Activated CD8-positive, alpha-beta memory T cell treated with anti-CD3 and anti-CD28 coated beads, Interleukin-2, amount 50 U/mL, for 4 hours (primary cell): ENCODE measurements at regions not wholly inside any gene's neighbourhood (a gene's known extent, or its start where the extent isn't known, plus 50 kb on each side); places are given as distances from the start of the nearest gene placed in this dataset.

Source experiments
- DNase-seq: peaks from one replicate; pipeline ENCODE4 v3.0.0-alpha.2; 2020

- no peak for DNase-seq
These were observed 110.0 kb upstream of the ARHGAP5 start for GRCh38 chr14:31966896-31967668.

GRCh38 chr14:31967669-31967975, 109.5 kb upstream of the ARHGAP5 start:
- DNase-seq = no peak

GRCh38 chr14:31968107-31968810, 108.8 kb upstream of the ARHGAP5 start:
- DNase-seq = no peak

- DNase-seq = no peak
These were observed 108.0 kb upstream of the ARHGAP5 start for GRCh38 chr14:31968956-31969698.

GRCh38 chr14:31969699-31970240, 107.3 kb upstream of the ARHGAP5 start:
- DNase-seq = no peak

- no peak for DNase-seq
These were observed 106.4 kb upstream of the ARHGAP5 start for GRCh38 chr14:31970744-31971143.

GRCh38 chr14:31971612-31972011, 105.5 kb upstream of the ARHGAP5 start:
- no peak for DNase-seq

- DNase-seq = no peak
These were observed 100.0 kb upstream of the ARHGAP5 start for GRCh38 chr14:31977001-31977556.

GRCh38 chr14:31978423-31978822, 98.7 kb upstream of the ARHGAP5 start:
- DNase-seq = no peak

GRCh38 chr14:31982642-31983041, 94.5 kb upstream of the ARHGAP5 start:
- no peak for DNase-seq

- DNase-seq = no peak
These were observed 90.7 kb upstream of the ARHGAP5 start for GRCh38 chr14:31986405-31986804.

GRCh38 chr14:31987721-31988120, 89.4 kb upstream of the ARHGAP5 start:
- DNase-seq = no peak

- DNase-seq = no peak
These were observed 88.9 kb upstream of the ARHGAP5 start for GRCh38 chr14:31988244-31988643.

- no peak for DNase-seq
These were observed 86.8 kb upstream of the ARHGAP5 start for GRCh38 chr14:31990183-31990857.

- DNase-seq = no peak
These were observed 86.1 kb upstream of the ARHGAP5 start for GRCh38 chr14:31990926-31991572.

GRCh38 chr14:31992011-31992447, 85.1 kb upstream of the ARHGAP5 start:
- no peak for DNase-seq

GRCh38 chr14:31993521-31993951, 83.6 kb upstream of the ARHGAP5 start:
- DNase-seq = no peak

GRCh38 chr14:31994391-31995033, 82.6 kb upstream of the ARHGAP5 start:
- no peak for DNase-seq

- no peak for DNase-seq
These were observed 73.5 kb upstream of the ARHGAP5 start for GRCh38 chr14:32003585-32003984.

GRCh38 chr14:32004300-32004699, 72.8 kb upstream of the ARHGAP5 start:
- no peak for DNase-seq

- no peak for DNase-seq
These were observed 71.5 kb upstream of the ARHGAP5 start for GRCh38 chr14:32005628-32006027.
